Stimulated activated CD4-positive, alpha-beta T cell treated with anti-CD3 and anti-CD28 coated beads, Interleukin-4, amount 100 ng/mL, for 24 hours (primary cell): ENCODE measurements at regions not wholly inside any gene's neighbourhood (a gene's known extent, or its start where the extent isn't known, plus 50 kb on each side); places are given as distances from the start of the nearest gene placed in this dataset.

Experiments
- DNase-seq: peaks from one replicate; pipeline ENCODE4 v3.0.0-alpha.2; 2020

DNA sequence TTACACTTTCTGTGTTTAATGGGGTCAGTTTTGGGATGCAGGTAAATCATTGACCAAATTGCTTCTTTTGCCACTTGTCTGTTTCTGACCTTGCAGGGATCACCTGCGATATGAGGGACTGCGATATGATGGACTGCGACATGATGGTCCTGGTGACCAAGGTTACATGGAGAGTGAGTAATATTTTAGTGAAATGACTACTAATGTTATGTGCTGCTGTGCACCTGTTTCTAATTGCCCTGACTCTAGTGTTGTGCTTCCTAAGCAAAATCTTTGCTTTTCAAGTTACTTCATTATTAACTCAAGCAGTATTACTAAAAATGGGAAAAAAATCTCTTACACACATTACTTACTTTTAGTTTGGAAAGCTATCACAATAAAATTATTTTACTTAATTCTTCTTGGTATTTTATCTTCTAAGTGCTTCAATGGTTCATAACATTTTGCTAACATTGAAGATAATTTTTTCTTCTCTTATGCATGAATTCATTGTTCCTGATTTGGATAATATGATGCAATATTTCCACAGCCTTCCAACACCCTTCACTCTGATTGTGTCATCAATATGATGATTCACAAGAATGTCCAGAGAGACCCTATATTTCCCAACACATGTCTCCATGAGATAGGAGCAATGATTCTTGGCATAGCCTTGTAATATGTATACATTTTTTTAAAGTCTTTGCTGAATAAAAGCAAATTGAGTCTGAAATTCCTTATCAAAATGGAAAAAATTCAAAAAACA, 306.2 kb upstream of the AKR1E2 start:
- DNase-seq: no peak

DNA sequence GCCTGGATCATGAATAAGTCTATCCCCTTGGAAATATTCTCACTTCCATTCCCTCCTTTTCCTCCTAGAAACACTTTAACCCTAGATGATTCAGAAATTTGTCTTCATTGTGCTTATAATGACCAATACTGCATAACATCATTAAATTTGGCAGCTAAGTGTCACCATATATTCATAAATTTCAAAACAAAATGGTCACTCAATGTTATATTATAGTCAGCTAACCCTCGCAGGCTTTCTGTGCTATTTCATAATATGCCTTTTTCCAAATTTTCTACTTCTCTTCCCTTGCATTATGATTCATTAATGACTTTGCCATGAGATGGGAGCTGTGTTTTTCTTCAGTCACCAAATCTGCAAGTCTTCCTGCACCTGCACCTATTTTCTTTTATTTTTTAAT, 308.3 kb upstream of the AKR1E2 start:
- no peak for DNase-seq

DNA sequence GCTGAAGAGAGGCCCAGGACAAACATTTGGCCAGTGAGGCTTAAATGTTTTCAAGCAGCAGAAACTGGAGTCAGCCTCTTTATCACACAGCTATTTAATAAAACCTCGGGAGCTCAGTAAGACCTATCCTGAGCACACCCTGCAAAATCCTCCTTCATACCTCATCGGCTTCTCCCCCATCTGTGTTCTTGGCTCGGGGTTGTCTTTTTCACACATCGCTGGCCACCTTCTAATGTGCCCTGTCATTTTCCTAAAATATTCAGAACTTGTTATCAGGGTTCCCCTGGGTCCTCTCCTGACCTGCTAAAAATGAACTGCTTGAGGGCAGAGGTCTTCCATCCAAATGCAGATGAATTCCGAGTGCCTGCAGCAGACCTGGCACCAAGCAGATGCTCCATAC, 310.3 kb upstream of the AKR1E2 start:
- no peak for DNase-seq

DNA sequence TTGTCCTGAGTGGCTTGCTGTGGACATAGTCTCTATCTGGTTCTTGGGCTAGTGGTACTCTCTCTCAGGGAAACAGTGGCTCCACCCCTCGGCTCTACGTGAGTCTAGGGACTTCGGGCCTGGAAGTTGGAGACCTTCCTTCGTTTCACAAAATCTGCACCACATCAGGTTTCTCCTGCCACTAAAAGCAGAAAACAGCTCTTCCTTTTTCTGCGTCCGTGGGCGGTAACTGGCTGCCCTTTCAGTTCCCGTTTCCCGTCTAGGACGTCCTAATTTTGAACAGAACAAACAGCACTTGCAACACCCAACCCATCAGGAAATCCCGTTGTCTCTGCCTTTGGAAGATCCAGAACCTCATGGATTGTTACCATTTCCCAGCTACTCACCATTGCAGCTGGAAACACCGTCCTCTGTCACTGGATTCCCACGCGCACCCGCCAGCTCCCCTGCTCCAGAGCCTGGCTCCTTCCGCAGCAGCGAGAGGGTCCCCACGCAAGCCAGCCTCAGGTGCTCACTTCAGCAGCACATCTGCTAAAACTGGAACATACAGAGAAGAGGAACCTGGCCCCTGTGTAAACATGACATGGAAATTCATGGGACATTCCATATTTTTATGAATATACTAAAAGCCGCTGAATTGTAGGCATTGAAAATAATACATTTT, 311.4 kb upstream of the AKR1E2 start:
- DNase-seq: no peak

DNA sequence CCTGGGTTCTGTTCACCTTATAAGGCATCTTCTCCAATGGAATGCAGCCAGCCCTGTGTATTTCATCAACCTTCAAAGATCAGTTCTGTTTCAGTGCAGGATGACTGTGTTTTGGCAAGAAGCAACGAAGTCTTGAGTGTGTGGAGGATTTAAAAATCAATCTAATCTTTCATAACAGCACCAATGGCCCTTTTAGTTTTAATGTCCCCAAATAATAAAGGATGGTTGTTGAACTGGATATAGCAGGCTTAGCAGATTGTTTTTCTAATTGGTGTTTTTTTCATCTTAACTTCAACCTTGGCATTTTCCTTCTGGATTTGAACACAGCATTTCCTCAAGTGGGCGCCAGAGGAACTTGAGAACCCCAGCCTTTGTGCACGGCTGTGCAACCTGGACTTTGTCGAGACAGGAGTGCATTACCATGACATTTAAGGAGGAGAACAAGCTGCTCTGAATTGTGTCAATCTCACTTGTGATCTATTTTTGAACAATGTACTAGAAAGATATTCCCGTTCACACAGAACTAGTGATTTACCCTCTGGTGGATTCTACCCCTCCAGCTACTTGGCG, 313.3 kb upstream of the AKR1E2 start:
- no peak for DNase-seq

DNA sequence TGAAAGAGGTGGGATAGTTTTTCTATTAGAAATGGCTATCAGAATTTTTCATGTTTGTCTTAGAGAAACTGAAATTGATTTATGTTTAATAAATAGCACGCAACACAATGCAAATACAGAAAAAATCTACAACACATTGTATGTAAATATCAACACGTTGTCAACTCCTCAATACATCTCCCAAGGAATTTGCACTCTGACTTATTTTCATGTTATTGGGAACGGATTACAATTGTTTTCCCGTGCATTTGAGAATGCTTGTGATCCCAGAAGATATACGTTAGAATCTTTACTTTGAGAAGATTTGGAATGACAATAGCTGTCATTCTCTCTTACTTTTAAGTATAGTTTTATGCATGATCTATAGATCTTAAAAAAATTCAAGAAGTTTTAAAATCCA, 313.8 kb upstream of the AKR1E2 start:
- DNase-seq: no peak

DNA sequence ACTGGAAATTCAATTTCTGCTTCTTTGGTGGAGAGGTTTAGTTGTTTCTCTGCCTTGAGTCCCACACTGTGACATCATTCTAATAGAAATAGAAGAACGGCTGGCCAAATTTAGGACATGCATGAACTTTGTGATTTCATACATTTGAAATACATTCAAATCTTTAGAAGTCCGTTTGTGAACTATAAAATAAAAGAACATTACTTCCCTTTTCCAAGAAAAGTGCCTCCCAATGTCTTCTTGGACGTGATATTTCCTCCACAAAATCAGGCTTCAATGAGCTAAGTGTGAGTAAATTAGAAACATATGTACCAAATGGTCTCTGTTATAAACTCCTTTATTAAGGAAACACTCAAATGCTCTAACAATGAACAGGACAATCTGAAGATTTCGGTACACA, 314.5 kb upstream of the AKR1E2 start:
- DNase-seq: no peak

DNA sequence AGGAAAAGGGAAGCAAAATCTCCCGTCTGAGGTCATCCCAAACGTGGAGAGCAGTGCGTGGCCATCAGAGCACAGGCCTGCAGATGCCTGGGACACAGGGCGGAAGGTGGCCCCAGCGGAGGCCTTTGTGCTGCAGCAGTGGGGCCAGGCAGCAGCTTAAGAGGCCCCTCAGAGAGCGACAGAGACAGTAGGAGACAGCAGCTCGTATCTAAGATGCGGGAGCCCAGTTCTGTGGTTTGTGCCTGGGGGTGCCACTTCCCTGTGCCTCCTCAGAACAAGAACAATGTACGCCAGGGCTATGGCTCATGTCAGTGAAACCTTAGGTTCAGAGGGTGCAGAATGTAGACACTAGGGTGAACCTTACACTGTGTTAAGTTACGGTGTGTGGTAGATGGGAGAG, 316.6 kb upstream of the AKR1E2 start:
- DNase-seq: no peak

DNA sequence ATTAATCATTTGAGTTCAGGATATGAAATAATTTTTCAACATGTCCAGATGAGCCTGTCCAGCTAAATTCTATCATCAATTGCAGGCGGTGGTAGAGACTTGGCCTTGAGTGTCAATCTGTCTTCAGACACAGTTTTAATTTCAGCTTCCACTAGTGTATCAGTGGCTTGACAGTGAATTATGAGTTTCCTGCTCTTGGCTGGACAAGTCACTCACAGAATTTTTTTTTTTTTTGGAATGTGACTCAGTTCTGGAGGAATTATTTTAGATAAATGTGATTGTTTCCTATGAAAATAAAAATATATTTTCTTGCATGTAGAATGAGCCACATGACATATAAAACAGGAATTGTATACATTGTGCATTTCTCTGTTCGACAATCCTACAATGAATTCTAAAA, 319.9 kb upstream of the AKR1E2 start:
- no peak for DNase-seq

DNA sequence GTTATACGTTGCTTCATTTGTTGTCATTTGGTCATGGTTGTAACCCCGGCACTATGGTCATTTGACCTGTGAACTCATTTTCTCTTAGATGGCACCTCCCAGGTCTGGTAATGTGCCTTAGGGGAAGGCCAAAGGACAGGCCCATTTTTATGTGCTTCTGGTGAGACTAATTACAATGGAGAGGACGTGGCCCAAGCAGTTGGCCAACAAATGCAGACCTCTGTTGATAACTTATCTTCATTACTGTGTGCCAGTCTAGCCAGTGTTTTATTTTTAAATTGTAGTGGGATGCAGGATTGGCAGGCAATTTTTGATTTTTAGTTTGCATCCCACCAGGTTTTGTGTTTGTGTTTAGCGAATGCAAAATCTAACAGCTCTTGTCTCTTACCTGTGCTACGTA, 321.5 kb upstream of the AKR1E2 start:
- no peak for DNase-seq

DNA sequence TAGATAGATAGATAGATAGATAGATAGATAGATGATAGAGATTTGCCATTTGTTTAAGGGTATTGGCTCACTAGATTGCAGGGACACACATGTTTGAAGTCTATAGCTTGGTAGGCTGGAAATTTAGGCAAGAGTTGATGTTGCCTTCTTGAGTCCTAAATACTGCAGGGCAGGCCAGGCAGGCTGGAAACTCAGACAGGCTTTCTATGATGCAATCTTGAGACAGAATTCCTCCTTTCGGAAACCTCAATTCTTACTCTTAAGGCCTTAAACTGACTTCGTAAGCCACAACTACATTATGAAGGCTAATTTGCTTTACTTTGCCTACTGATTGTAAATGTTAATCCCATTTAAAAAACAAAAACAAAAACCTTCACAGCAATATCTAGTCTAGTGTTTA, 322.9 kb upstream of the AKR1E2 start:
- DNase-seq: no peak

DNA sequence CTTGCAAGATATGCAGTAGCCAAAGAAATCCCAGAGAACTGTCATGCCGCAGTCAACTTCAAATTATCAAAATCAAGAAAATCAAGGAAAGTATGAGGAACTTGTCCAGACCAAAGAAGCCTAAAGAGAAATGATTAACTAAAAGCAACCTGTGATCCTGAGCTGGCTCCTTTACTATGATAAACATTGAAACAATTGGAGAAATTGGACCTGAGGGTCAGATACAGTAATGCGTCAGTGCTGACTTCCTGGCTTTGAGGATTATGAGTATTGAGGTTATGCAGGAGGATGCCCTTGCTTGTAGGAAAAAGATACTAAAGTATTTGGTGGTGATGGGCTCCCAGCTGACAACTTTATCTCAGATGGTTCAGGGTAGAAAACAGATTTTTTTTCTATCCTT, 324.7 kb upstream of the AKR1E2 start:
- no peak for DNase-seq

DNA sequence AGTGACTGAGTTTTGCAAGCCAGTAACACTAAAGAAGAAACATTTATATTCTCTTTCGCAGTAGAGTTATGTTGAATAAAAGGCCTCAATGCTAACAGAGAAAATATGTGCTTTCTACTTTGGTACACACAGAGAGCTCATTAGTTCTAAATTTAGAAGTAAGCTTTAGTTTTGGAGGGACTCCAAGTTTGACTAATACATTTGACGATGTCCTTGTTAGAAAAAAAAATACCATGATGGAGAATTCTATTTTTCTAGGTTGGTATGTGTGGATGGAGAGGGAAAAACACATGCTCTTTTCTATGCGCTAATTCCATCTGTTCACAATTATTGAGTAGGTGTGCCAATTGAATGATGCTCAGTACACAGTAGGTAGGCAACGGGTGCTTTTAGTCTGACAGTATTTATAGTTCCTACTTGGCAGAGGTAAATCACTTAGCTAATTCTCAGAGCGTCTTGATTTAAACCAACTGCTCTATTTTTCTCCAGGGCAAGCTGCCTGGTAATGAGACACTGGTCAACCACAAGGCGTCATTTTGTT, 327.2 kb upstream of the AKR1E2 start:
- no peak for DNase-seq

DNA sequence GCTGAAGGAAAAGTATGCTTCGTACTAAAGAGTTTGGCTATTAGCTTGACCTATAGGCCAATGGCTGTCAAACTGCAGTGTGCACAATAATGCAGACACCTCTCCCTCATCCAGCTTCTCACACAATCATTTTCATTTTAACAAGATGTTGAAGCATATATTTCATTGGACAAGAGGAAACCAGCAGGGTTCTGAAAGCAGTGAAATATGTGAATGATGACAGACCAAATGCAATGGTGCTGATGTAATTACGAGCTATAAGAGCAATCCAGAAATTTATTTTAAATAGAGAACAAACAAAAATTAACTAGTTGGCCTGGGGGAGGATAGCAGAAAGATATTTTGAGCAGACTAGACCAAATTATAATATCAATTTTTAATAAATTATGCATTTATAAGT, 331.5 kb upstream of the AKR1E2 start:
- no peak for DNase-seq

DNA sequence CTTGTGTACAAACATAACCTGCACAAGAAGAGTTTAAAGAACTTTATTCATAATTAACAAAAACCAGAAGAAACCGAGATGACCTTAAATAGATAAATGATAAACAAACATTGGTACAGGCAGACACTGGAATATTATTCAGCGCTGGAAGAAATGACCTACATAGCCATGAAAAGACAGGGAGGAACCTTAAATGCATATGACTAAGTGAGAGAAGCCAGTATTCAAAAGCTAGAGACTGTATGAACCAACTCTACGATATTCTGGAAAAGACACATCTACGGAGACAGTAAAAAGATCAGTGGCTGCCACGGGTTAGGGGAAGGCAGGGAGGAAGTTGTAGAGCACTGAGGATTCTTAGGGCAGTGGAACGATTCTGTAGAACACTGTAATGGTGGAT, 333.8 kb upstream of the AKR1E2 start:
- DNase-seq: no peak

DNA sequence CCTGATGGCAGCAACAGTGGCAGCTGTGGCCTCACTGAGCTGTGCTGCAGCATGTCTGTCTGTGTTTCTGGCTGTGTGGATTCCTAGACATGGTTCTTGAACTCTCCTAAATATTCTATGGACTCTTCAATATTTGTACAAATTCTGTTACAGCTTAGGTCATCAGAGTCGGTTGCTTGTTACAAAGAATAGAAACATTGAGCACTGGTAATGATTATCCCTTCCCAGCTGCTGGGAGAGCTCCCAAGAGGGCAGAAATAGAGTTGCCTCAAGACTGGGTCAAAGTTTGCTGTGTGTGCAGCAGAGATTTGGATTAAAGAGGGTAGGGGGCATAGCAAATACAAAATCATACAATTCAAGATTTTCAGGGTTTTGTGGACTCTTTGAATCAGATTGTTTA, 337.1 kb upstream of the AKR1E2 start:
- DNase-seq: no peak

DNA sequence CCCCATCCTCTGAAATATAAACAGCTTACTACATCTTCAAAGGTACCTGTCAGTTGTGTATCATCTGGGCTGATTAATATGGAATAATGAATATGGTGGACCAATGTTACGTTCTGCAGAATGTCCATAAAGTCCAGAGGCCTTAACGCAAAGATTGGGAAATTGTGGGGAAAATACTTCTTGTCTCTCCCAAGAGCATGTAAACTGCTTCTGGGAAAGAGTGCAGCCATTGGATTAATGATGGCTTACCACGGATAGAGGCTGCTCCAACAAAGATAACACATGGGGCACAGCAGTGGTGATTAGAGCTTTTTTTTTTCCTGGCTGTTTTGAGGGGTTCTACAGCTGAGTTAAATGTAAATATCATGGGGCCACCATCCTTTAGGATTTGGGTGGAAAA, 340.4 kb upstream of the AKR1E2 start:
- no peak for DNase-seq

DNA sequence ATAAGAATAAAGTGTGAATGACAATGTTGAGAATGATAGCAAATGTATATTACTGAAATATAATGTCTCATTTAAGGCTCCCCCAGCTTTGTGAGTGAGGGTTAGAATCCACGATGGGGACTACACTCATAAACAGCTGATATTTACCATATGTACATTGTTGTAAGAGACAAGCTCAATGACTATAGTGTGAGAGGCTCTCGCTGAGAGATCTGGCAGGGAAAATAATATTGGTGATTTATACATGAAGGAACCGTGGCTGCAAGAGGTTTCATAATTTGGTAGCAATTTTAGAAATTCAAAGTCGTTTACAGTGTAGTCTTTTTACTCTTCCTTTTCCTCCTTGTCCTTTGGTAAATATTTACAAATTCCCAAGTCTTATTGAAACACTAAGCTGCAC, 342.2 kb upstream of the AKR1E2 start:
- no peak for DNase-seq

DNA sequence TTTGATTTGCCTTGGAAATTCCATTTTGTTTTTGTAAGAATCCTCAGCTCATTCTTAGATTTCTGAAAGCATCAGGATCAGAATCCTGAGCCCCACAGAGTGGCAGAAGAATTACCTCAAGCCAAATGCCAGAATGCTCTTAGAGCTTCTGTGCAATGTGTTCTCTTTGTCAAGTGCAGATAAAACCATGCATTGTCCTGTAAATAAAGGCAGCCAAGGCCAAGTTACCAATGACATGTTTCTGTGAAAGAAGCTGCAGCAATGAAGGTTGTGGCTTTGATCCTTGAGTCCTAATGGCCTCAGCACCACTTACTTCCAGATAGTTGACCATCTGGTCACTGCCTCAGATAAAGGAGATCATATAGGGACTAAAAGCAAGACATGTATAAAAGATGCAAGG, 343.3 kb upstream of the AKR1E2 start:
- DNase-seq: no peak

DNA sequence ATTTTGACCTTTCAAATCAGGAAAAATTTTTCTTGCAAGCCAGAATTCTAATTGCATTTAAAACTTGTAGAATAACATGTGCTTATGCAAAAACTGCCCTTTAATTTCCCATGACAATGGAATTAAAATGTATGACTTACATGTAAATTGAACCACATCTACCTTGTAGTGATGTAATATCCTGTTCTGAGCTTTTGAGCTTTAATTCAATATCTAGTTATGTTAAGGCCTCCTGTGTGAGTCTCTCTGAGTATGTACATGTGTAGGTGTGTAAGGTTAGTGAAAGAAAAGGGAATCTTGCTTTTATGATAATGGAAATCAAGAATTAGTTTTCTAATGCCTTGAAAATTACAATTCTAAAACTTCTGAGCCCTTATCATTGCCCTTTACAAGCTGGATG, 344.8 kb upstream of the AKR1E2 start:
- no peak for DNase-seq

DNA sequence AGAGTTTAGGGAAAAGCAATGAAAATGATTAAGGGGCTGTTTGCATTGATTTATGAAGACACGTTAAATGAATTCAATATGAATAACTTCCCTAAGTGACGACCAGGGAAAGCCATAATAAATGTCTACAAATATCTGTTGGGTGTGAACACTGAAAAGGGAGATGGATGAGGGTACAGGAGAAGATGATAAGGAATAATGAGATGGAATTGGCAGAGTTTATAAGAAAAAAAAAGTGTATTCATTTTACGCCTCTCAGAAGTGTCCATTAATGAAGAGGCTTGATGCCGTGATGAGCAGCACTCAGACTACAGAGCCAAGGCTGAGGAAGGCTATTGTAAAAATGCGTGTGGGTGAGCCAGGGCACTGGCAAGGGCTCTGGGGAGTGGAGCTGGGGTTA, 346.7 kb upstream of the AKR1E2 start:
- DNase-seq: no peak

DNA sequence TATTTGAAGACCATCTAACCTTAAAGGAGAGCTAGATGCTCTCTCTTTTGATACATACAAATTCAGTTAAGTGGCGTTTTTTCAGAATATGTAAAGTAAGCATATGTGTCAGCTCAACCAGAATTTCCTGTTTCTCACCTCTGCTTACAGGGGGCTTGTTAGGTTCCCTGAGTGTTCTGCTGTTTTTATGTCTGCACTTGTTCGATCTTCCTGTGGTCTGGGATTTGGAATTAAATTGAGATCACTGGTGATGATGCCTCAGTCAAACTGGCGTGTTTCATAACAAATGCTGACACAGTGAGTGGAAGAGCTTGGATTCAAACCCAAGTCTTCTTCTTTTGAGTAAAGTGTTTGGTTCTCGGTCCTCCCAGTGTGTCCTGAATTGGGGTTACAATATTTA, 348.3 kb upstream of the AKR1E2 start:
- DNase-seq: no peak

DNA sequence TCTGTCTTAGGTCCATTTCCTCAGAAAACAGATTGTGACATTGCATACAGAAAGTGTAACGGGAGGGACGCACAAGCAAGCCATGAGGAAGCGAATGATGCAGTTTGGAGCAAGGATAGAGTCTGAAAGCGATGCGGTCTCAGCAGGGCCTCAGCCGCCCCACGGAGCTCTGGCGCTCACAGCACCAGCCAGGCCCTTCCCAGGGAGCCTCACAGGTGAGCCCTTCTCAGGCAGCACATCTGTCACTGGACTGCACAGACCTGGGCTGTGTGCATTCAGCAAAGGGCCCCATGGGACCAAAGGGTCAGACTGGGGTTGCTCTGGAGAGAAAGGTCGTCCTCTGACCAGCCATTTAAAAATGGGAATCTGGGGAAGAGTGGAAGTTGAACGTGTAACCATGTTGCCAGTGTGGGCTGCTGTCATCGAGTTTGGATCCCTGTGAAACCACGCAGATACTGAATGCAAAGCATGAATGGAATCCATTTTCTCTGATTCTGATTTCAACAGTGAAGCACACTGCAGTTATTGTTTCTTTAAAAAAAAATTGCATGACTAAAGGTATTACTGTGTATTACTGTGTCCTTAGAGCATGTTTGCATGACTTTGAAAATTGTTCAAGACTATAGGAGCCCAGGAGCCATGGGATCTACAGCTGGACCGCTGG, 350.0 kb upstream of the AKR1E2 start:
- DNase-seq: no peak

DNA sequence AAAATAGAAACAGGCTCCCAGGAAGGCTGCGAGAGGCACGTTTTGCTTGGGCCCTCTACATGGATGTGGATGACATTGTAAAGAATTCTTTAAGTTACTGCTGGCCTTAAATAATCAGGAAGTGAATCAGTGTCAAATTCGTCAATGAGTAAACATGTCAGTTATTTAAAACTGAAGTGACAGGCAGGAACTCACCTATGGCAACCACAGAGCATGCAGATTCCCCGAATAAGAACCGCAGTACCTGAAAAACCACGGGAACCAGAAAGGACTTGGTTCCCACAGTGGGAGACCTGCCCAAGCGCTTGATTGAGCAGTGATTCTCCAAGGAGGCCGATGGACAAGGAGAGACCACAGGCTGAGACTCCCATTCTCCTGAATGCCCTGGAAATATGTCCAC, 351.2 kb upstream of the AKR1E2 start:
- DNase-seq: no peak
